ENCODE measurements at regions not wholly inside any gene's neighbourhood (a gene's known extent, or its start where the extent isn't known, plus 50 kb on each side); places are given as distances from the start of the nearest gene placed in this dataset.

DNA sequence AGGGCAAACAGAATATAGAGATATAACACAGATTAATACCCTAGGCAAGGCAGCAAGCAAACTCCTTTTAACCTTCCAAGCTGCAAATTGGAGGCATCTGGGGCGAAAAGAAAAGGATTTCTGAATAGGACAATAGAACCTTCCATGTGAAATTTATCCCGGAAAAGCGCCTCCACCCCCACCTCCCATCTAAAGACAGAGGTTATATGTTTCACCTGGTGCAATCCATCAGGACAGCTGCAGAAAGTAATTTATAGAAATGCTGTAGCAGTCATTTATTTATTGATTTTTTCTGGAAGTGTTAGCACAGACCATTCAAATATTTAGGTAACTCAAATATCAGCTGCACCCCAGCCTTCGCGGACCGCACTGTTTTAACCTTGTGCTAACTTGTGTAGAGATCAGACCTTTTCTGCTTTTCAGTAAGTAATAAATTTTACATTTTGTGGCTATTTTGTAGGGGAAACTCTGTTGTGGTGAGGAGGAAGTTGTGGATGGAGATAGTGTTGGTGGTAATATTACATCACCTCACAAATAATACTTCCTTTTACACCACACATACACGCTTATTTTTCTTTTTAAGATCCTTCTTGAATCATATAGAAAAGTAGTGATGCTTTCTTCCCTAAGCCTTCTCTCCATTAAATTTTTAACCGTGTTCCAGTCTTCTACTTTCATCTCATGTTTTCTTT lies 919.3 kb upstream of the CDH2 start:
- Histone ChIP-seq H3K4me1 (ENCODE audit: control insufficient read depth, extremely low read depth, insufficient read depth, low read length) (no peaks in the 10 kb centered on the region), H3K79me2 (ENCODE audit: control insufficient read depth, insufficient read depth, low read length) (no peaks in the 10 kb centered on the region), H3K4me3 (ENCODE audit: control insufficient read depth in 2 of 3, extremely low read depth in 1 of 3, insufficient read depth in 2 of 3, low read depth in 1 of 3, low read length in 3 of 3) (no peak overlapping the region), H2AFZ (ENCODE audit: control insufficient read depth, low read length) (no peak overlapping the region), H3K4me2 (ENCODE audit: control insufficient read depth, extremely low read depth, insufficient read depth, low read depth, low read length) (no peak overlapping the region), H3K9ac (ENCODE audit: control insufficient read depth, extremely low read depth, insufficient read depth, low read length) (no peak overlapping the region), H3K27ac (ENCODE audit: control insufficient read depth, insufficient read depth, low read length) (no peak overlapping the region), H4K20me1 (ENCODE audit: control insufficient read depth, extremely low read depth, insufficient read depth, low read length) (no peaks in the 10 kb centered on the region), H3K9me1 (ENCODE audit: control insufficient read depth, extremely low read depth, insufficient read depth, low read length) (no peaks in the 10 kb centered on the region), H3K27me3 (ENCODE audit: control insufficient read depth, extremely low read depth, insufficient read depth, low read length) (no peaks in the 10 kb centered on the region), H3K36me3 (ENCODE audit: control insufficient read depth in 2 of 2, extremely low read depth in 1 of 2, insufficient read depth in 2 of 2, low read length in 2 of 2) (no peaks in the 10 kb centered on the region), H3K9me3 (ENCODE audit: control insufficient read depth, low read depth, low read length) (no peaks in the 10 kb centered on the region)
- no peak for DNase-seq (ENCODE audit: low read depth, low spot score)
- dilution Hi-C loops (cut with MboI; ENCODE audit: extremely low pct_ligation_motif_present, low sequenced_read_pairs): no loop called here
- no peak for FAIRE-seq
- no peak for TF ChIP-seq EZH2 (IDR thresholded peaks at IDR 0.05; ENCODE audit: low read length)
- TF ChIP-seq, protein P1, sequence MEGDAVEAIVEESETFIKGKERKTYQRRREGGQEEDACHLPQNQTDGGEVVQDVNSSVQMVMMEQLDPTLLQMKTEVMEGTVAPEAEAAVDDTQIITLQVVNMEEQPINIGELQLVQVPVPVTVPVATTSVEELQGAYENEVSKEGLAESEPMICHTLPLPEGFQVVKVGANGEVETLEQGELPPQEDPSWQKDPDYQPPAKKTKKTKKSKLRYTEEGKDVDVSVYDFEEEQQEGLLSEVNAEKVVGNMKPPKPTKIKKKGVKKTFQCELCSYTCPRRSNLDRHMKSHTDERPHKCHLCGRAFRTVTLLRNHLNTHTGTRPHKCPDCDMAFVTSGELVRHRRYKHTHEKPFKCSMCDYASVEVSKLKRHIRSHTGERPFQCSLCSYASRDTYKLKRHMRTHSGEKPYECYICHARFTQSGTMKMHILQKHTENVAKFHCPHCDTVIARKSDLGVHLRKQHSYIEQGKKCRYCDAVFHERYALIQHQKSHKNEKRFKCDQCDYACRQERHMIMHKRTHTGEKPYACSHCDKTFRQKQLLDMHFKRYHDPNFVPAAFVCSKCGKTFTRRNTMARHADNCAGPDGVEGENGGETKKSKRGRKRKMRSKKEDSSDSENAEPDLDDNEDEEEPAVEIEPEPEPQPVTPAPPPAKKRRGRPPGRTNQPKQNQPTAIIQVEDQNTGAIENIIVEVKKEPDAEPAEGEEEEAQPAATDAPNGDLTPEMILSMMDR (optimal IDR thresholded peaks at IDR 0.05 in 1 of 3, IDR thresholded peaks at IDR 0.05 in 1 of 3, conservative IDR thresholded peaks at IDR 0.05 in 1 of 3; ENCODE audit: extremely low read depth in 1 of 3, insufficient read depth in 2 of 3, low read length in 3 of 3): no peak

DNA sequence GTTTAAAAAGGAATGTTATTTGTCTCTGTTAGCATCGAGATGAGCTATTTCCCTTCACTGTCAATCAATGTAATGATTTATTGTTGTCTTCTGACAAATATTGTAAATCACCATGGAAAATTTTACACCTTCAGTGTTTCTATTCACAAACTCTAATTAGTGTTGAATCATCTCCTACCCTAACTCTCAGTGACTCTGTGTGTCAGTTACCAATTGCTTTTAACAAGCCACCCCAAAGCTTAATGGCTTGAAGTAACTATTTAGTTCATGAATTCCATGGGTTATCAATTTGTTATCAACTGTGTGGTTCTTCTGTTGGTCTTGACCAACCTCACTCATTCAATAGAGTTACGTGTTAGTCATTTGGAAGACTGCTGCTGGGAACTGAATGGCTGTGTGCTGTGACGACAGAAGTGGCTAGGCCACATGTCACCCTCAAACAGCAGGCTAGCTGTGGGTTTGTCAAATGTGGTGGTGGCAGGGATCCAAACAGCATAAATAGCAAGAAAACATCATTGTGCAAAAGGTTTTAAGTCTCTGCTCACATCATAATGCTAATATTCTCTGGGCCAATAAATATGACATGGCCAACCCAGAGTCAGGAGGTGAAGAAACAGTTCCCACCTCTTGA lies 910.8 kb upstream of the CDH2 start:
- no peak overlapping the region for H2AFZ ChIP-seq (ENCODE audit: control insufficient read depth, low read length)
- H3K27me3 ChIP-seq (ENCODE audit: control insufficient read depth, extremely low read depth, insufficient read depth, low read length): no peaks in the 10 kb centered on the region
- peaks cover 7% of the 10 kb centered on the region for H3K4me1 ChIP-seq (ENCODE audit: control insufficient read depth, extremely low read depth, insufficient read depth, low read length)
- dilution Hi-C loops (cut with MboI; ENCODE audit: extremely low pct_ligation_motif_present, low sequenced_read_pairs): no loop called here
- no peak overlapping the region for H3K4me3 ChIP-seq (ENCODE audit: control insufficient read depth in 2 of 3, extremely low read depth in 1 of 3, insufficient read depth in 2 of 3, low read depth in 1 of 3, low read length in 3 of 3)
- DNase-seq (ENCODE audit: low read depth, low spot score): no peak
- no peaks in the 10 kb centered on the region for H3K9me3 ChIP-seq (ENCODE audit: control insufficient read depth, low read depth, low read length)
- no peak overlapping the region for H3K4me2 ChIP-seq (ENCODE audit: control insufficient read depth, extremely low read depth, insufficient read depth, low read depth, low read length)
- no peaks in the 10 kb centered on the region for H4K20me1 ChIP-seq (ENCODE audit: control insufficient read depth, extremely low read depth, insufficient read depth, low read length)
- no peaks in the 10 kb centered on the region for H3K9me1 ChIP-seq (ENCODE audit: control insufficient read depth, extremely low read depth, insufficient read depth, low read length)
- FAIRE-seq: no peak
- H3K9ac ChIP-seq (ENCODE audit: control insufficient read depth, extremely low read depth, insufficient read depth, low read length): no peak overlapping the region
- H3K79me2 ChIP-seq (ENCODE audit: control insufficient read depth, insufficient read depth, low read length): no peaks in the 10 kb centered on the region
- no peaks in the 10 kb centered on the region for H3K36me3 ChIP-seq (ENCODE audit: control insufficient read depth in 2 of 2, extremely low read depth in 1 of 2, insufficient read depth in 2 of 2, low read length in 2 of 2)
- H3K27ac ChIP-seq (ENCODE audit: control insufficient read depth, insufficient read depth, low read length): no peak overlapping the region
- no peak for TF ChIP-seq EZH2 (IDR thresholded peaks at IDR 0.05; ENCODE audit: low read length)
- TF ChIP-seq, protein P1 (optimal IDR thresholded peaks at IDR 0.05 in 1 of 3, IDR thresholded peaks at IDR 0.05 in 1 of 3, conservative IDR thresholded peaks at IDR 0.05 in 1 of 3; ENCODE audit: extremely low read depth in 1 of 3, insufficient read depth in 2 of 3, low read length in 3 of 3): no peak

Data from keratinocyte (primary cell).